ENCODE measurements at regions not wholly inside any gene's neighbourhood (a gene's known extent, or its start where the extent isn't known, plus 50 kb on each side); places are given as distances from the start of the nearest gene placed in this dataset.
A peak's percentile ranks its signal among the peaks of the same experiment; 100 is the strongest.

DNA sequence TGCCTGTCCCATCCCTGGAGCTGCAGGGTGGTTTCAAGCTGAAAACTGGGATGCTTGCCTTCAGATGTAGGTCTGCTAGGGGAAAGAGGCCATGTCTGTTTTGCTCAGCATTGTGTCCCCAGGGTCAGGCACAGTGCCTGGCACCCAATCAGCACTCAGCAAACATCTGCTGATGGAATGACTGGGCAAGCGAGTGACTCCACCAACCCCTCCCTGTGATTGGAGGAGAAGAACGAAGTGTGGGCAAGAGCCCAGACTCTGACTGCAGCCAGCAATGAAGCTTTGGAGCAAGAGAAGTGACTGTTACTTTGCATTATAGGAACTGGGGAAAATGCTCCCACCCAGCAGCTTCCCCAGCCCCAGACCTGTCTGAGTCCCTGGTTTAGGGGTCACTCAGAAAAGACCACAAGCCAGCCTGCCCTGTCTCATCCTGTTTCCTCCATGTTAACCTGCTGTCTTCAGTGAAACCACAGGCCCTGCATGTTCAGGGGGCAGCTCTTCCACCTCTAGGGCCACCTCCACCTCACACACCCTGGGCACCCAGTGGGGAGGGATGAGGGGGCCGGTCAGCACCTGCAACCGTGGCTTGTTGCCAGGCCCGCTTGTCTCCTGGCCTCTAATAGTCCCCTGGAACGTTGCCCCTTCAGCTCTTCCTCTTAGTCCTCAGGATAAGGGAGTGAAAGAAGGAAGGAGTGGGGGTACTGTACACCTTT, 147.4 kb downstream of the TRIM29 start:
- CTCF ChIA-PET, result no interaction called here

DNA sequence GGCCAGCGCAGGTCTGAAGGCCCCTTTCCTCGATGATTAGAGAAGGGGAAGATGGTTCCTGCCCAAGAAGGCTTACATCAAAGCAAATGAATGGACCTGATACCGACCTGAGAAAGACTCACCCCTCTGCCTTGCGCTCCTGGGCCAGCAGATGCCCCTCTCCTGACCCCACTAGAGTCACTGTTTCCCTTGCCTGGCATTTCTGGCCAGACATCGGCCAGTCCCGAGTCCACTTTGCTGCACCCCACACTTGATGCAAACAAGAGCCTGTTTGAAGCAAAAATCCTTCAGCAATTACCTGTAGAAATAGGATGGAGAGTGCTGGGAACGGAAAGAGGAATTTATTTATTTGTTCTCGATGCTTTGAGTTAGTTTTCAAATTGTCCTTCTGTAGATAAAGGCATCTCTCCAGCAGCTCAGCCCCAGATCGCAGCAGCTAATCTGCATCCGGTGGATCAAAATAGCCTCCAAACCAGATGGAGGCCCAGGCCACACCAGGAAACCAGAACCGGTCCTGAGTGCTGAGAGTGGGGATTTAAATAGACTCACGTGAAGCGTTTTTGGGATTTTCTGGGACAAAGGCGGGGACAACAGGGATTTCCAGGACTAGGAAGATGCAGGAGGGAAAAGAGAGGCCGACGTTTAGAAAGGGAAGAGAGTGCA, 148.6 kb downstream of the TRIM29 start:
- H3K27ac Mint-ChIP-seq (ENCODE audit: unreplicated experiment), result no peak overlapping the region
- Histone ChIP-seq H3K4me1 (0 out of 2 replicates have a peak, but pooled peaks cover 8% of the 10 kb centered on the region), H3K27me3 (replicated peaks; ENCODE audit: control insufficient read depth, insufficient read depth, low read length) (no peaks in the 10 kb centered on the region), H3K9me3 (no peaks in the 10 kb centered on the region), H3K36me3 (ENCODE audit: control insufficient read depth, insufficient read depth, low read length) (no peaks in the 10 kb centered on the region), H3K4me3 (ENCODE audit: low read depth, low read length) (no peak overlapping the region)
- BruUV-seq (replicated peaks), result no TSS peak
- no peak overlapping the region for H3K4me3 Mint-ChIP-seq (ENCODE audit: unreplicated experiment)
- peaks cover 7% of the 10 kb centered on the region for H3K27me3 Mint-ChIP-seq (ENCODE audit: insufficient read depth, unreplicated experiment)
- ChIA-PET POLR2A (no interaction called here), CTCF (no interaction called here)
- no peaks in the 10 kb centered on the region for H3K9me3 Mint-ChIP-seq (ENCODE audit: unreplicated experiment)
- no peaks in the 10 kb centered on the region for H3K36me3 Mint-ChIP-seq (ENCODE audit: insufficient read depth, unreplicated experiment)
- no peak for DNase-seq
- TF ChIP-seq, protein P1, sequence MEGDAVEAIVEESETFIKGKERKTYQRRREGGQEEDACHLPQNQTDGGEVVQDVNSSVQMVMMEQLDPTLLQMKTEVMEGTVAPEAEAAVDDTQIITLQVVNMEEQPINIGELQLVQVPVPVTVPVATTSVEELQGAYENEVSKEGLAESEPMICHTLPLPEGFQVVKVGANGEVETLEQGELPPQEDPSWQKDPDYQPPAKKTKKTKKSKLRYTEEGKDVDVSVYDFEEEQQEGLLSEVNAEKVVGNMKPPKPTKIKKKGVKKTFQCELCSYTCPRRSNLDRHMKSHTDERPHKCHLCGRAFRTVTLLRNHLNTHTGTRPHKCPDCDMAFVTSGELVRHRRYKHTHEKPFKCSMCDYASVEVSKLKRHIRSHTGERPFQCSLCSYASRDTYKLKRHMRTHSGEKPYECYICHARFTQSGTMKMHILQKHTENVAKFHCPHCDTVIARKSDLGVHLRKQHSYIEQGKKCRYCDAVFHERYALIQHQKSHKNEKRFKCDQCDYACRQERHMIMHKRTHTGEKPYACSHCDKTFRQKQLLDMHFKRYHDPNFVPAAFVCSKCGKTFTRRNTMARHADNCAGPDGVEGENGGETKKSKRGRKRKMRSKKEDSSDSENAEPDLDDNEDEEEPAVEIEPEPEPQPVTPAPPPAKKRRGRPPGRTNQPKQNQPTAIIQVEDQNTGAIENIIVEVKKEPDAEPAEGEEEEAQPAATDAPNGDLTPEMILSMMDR (IDR thresholded peaks at IDR 0.05; ENCODE audit: insufficient read depth in 1 of 2, low read depth in 1 of 2, low read length in 1 of 2, severe bottlenecking in 1 of 2, unreplicated experiment in 1 of 2), result no peak
- H3K4me1 Mint-ChIP-seq (ENCODE audit: low read depth, unreplicated experiment), result no peaks in the 10 kb centered on the region
- intact Hi-C loops (cut with micrococcal nuclease; ENCODE audit: unreplicated experiment), result no loop called here

More for the DNA sequence above, 147.4 kb downstream of the TRIM29 start:
- Mint-ChIP-seq H3K36me3 (ENCODE audit: insufficient read depth, unreplicated experiment) (no peaks in the 10 kb centered on the region), H3K27me3 (ENCODE audit: insufficient read depth, unreplicated experiment) (peaks cover 2% of the 10 kb centered on the region), H3K27ac (ENCODE audit: unreplicated experiment) (no peak overlapping the region), H3K9me3 (ENCODE audit: unreplicated experiment) (no peaks in the 10 kb centered on the region), H3K4me3 (ENCODE audit: unreplicated experiment) (no peak overlapping the region), H3K4me1 (ENCODE audit: low read depth, unreplicated experiment) (no peaks in the 10 kb centered on the region)
- Histone ChIP-seq H3K4me3 (ENCODE audit: low read depth, low read length) (no peak overlapping the region), H3K36me3 (ENCODE audit: control insufficient read depth, insufficient read depth, low read length) (no peaks in the 10 kb centered on the region), H3K27me3 (replicated peaks; ENCODE audit: control insufficient read depth, insufficient read depth, low read length) (no peaks in the 10 kb centered on the region), H3K9me3 (no peaks in the 10 kb centered on the region), H3K4me1 (0 out of 2 replicates have a peak, but pooled peaks cover 8% of the 10 kb centered on the region)
- POLR2A ChIA-PET, result no interaction called here
- BruUV-seq (replicated peaks), result no TSS peak
- no peak for DNase-seq
- intact Hi-C loops (cut with micrococcal nuclease; ENCODE audit: unreplicated experiment), result loop anchor here (10.0 kb wide), 2 partner anchors 206 to 256 kb away; no protein-coding TSS in a partner anchor
- TF ChIP-seq, protein P1 (IDR thresholded peaks at IDR 0.05; ENCODE audit: insufficient read depth in 1 of 2, low read depth in 1 of 2, low read length in 1 of 2, severe bottlenecking in 1 of 2, unreplicated experiment in 1 of 2), result no peak

DNA sequence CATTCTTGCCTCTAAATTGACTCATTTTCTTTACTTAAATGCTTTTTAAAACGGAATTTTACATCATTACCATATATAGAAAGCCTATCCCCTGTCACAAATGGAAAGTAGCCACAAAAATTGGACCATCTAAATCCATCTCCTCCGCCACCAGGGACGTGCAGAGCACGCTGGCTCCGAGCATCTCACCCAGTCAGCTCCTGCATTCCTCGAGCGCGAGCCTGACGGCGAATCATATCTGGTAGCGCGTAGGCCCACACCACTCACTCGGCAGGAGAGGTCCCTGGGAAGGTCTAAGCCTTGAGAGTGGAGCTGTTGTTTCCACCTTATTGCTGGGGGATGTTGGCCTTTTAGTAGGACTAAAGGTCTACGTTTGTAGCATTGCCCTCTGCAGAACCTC, 152.4 kb downstream of the TRIM29 start:
- H3K27me3 ChIP-seq (replicated peaks; ENCODE audit: control insufficient read depth, insufficient read depth, low read length), result no peaks in the 10 kb centered on the region
- H3K9me3 ChIP-seq, result no peaks in the 10 kb centered on the region
- intact Hi-C loops (cut with micrococcal nuclease; ENCODE audit: unreplicated experiment), result no loop called here
- H3K27ac Mint-ChIP-seq (ENCODE audit: unreplicated experiment), result no peak overlapping the region
- H3K4me1 Mint-ChIP-seq (ENCODE audit: low read depth, unreplicated experiment), result no peaks in the 10 kb centered on the region
- no TSS peak for BruUV-seq (replicated peaks)
- peak in 1 of 2 experiments; percentile 26 for DNase-seq
- ChIA-PET POLR2A (no interaction called here), CTCF (no interaction called here)
- H3K36me3 ChIP-seq (ENCODE audit: control insufficient read depth, insufficient read depth, low read length), result no peaks in the 10 kb centered on the region
- peaks cover 14% of the 10 kb centered on the region for H3K27me3 Mint-ChIP-seq (ENCODE audit: insufficient read depth, unreplicated experiment)
- no peak overlapping the region for H3K4me3 ChIP-seq (ENCODE audit: low read depth, low read length)
- H3K4me3 Mint-ChIP-seq (ENCODE audit: unreplicated experiment), result no peak overlapping the region
- no peaks in the 10 kb centered on the region for H3K4me1 ChIP-seq
- no peaks in the 10 kb centered on the region for H3K9me3 Mint-ChIP-seq (ENCODE audit: unreplicated experiment)
- no peaks in the 10 kb centered on the region for H3K36me3 Mint-ChIP-seq (ENCODE audit: insufficient read depth, unreplicated experiment)
- TF ChIP-seq, protein P1 (IDR thresholded peaks at IDR 0.05; ENCODE audit: insufficient read depth in 1 of 2, low read depth in 1 of 2, low read length in 1 of 2, severe bottlenecking in 1 of 2, unreplicated experiment in 1 of 2), result no peak

All from Caco-2 (cell line).